NCI-H128 (cell line): ENCODE measurements at regions not wholly inside any gene's neighbourhood (a gene's known extent, or its start where the extent isn't known, plus 50 kb on each side); places are given as distances from the start of the nearest gene placed in this dataset.
"Not testable (repeated sequence)": the region's sequence is repeated elsewhere in the genome, so short reads cannot be mapped to it uniquely, and the experiment has no call there.

Source experiments
- DNase-seq: peaks from one replicate; lab custom pipeline; 2025; ENCODE audit not compliant: unreplicated experiment; lab: John Stamatoyannopoulos, UW

GRCh38 chr17:14744761-14745473 is 444.0 kb downstream of the HS3ST3B1 start:
- no peak for DNase-seq

DNA sequence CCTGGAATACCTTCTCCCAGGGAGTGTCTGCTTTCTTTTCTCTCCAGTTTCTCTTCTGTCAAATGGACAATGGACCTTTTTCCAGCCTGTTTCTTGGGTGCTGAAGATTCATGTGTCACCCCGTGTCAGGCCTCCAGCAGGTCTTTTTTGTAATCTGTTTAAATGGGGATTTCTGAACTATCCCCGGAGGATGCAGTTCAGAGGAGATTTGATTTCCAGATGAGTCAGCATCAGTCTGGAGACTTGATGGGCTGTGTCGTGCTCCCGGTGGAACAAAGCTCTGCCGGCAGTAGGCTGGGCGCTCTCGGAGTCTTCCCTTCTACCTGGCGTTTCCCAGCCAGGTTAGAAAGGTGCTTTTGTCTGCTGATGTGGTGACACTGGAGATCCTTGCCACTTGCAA is 440.6 kb downstream of the HS3ST3B1 start:
- DNase-seq = no peak

- no peak for DNase-seq
These were observed 439.0 kb downstream of the HS3ST3B1 start for GRCh38 chr17:14739656-14740431.

GRCh38 chr17:14738652-14738988 is 437.7 kb downstream of the HS3ST3B1 start:
- DNase-seq = no peak

- DNase-seq = no peak
These were observed 437.2 kb downstream of the HS3ST3B1 start for GRCh38 chr17:14737984-14738651.

DNA sequence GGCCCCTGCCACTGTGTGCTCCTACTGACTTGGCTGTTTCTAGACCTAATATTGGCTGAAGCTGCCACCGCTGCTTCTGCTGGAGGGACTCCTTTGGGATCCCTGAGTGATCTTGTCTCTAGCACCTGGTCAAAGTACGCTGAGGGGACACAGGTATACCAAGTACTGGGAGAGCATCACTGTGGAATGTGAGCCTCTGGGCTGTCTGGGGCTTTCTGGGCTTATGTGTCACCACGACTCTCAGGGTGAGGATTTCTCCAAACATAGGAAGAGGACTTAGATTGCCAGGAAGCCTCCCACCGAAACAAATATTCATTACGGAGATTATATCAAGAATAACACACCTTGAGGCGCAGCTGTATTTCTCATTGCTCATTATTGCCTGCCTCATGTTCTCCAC is 435.8 kb downstream of the HS3ST3B1 start:
- no peak for DNase-seq

- DNase-seq = no peak
These were observed 432.5 kb downstream of the HS3ST3B1 start for GRCh38 chr17:14733376-14733775.

- DNase-seq = no peak
These were observed 431.3 kb downstream of the HS3ST3B1 start for GRCh38 chr17:14732211-14732610.

DNA sequence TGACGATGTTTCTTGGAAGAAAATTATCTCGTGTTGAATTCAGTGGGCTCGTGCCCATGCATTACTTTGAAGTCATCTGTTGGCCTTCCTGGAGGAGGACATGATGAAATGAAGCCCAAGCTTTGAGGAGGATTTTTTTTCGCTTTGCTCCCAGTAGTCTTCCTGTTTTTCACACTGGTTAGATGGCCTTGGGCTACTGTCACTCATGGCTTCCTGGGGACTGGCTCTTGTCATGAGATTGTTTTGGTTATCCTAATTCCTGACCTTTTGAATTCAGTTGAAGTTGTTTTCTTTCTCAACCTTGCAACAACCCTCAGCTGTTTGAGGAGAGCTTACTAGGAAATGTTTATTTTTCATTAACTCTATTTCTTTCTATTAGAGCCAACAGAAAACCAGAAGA is 430.7 kb downstream of the HS3ST3B1 start:
- DNase-seq = no peak

DNA sequence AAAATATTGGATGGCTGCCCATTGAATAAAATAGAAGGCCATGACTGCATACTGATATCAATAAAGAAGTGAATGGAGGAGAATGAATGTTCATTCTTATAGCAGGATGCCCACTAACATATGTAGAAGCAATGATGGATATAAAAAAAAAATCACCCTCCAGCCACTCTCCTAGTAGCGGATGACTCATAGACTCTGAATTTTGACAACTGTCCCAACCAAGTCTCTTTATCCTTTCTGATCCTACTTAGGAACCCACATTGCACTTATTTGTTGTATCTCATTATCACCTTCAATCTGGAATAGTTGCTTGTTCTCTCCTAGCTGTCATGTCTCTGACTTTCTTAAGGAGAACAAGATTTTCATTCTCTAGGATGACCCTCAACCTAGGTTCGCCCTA is 429.9 kb downstream of the HS3ST3B1 start:
- no peak for DNase-seq

GRCh38 chr17:14725729-14726128 is 424.8 kb downstream of the HS3ST3B1 start:
- DNase-seq = no peak

DNA sequence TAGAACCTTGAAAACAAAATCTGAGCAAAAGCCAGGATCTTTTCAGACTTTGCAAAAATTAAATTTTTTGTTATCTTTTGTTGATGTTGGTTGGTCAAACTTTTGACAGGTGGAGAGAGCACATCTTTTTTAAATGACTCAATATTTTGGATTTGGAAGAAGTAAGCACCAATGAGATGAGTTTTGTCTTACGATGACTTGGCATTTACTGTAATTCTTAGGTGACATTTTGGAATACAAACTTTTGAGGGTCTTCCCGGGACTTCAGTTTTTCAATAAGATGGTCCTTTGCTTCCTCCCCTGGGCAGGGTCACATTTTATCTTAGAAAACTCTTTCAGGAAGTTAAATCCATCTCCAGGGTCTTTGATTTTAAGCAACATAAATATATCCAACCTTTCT is 423.9 kb downstream of the HS3ST3B1 start:
- no peak for DNase-seq

GRCh38 chr17:14723349-14723748 is 422.5 kb downstream of the HS3ST3B1 start:
- not testable (repeated sequence) for DNase-seq

DNA sequence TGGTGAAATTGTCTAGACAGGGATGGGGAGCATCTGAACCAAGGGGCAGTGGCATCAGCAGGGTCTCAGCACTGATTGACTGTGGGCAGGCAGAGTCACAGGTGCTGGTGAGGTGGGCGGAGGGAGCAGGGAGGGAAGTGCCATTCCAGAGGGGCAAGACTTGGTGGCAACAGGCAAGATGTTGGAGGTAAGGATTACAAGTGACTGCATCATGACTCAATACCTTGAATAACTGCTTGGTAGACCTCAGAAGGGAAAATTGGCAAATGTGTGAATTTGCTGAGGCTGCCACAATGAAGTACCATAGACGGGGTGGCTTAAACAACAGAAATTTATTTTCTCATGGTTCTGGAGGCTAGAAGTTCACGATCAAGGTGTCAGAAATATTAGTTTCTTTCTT is 419.1 kb downstream of the HS3ST3B1 start:
- DNase-seq = no peak

DNA sequence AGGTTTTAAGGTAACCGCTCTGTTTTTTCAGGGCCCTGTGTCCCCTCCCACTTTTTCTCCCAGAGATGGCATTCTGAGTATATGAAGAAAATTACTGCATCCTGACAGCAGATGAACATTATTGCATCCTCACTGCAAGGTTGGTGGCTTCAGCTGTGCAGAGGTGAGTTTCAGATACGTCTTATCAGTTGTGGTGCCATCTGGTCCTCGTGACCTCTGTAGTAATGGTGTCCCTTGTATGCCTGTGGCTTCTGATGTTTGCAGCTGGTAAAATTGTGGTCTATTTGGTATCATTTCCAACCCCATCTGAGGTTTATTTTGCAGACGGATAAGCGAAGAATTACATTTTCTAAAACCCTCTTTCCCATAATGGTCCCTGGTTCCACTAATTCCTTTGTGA is 417.0 kb downstream of the HS3ST3B1 start:
- no peak for DNase-seq

DNA sequence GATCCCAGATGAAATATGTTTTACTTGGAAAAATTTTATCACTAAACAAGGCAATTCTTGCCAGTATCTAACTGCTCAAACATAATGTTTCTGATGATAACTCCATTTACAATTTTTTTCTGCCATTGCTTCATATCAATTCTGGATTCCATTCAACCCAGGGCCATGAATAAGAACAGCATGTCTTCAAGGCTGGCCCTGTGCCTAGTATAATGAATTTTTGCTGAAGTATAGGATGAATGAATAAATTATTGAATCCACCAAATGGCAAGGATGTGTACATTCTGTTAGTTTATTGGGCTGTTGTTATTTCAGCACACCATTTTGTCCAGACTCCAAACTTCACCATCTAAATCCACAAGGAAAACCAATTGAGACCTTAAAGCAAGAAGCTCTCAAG is 414.7 kb downstream of the HS3ST3B1 start:
- DNase-seq = no peak

DNA sequence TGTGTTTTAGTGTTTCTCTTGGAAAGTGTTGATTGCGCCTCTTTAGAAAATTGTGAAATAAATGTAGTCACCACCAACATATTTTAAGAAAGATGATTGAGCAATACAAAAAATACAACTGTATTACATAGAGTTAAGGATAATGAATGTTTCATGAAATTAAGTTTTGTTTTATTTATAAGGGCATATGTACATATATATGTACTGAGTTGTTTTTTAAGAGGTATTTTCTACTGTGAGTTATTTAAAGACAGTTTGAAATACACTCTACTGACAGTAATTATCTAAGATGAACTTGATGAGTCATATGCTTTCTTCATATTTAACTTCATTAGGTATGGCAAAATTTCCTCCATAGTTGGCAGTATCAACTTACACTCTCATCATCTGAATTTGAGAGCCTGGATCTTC is 411.7 kb downstream of the HS3ST3B1 start:
- no peak for DNase-seq

DNA sequence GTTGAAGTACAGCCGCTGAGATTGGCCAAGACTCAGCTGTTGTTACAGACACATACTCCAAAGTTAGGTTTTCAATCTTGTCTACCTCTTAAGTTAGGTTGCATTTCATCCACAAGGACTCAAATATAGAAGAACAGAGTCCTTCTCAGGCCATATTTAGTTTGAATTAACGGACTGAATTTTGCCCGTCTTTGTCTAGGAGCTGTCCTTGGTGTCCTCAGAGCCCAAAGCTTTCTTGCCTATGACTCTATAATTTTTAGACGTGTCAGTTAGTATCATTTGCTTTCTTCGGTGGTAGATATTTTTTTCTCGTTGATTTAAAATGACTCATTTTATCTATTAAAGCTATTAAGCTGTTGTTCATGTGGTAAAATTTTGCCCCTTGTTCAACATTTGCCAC is 403.2 kb downstream of the HS3ST3B1 start:
- no peak for DNase-seq

GRCh38 chr17:14701886-14702285 is 401.0 kb downstream of the HS3ST3B1 start:
- no peak for DNase-seq

DNA sequence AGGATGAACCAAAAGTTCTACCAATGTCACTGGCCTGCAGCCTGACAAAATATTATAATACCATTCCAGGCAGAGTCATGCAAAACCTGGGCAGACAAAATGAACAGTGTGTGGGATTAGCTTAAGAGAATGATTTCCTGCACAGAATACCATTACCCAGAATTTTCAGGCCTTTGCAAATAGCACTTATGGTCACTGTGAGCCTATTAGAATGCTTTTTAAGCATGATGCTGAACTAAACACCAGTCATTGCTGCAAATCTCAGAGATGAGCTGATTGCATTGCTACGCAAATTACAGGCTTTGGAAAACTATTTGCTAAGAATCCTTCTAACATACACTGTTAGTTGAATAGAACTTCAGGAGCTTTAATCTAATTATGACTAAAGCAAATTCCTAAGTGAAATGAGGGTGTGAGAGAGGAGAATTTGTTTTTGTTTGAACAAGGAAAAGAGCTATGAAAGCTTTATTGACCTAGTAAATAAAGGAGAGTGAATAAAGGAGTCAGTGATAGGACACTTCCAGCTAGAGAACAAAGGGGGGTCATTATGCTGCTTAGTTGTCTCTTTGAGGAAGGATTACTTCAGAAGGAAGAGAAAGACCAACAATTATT is 398.8 kb downstream of the HS3ST3B1 start:
- DNase-seq = no peak

GRCh38 chr17:14693382-14693781 is 392.5 kb downstream of the HS3ST3B1 start:
- DNase-seq = no peak

DNA sequence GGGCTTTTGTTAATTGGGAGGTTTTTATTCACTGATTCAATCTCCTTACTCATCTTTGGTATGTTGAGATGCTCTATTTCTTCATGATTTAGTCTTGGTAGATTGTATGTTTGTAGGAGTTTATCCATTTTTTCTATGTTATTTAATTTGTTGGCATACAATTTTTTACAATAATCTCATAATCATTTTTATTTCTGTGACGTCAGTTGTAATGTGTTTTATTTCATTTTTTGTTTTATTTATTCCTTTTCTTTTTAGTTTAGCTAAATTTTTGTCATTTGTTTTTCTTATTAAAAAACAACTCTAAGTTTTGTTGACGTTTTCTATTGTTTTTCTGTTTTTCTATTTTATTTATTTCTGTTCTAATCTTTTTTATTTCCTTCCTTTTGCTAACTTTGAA is 389.8 kb downstream of the HS3ST3B1 start:
- DNase-seq = no peak
